GM19455 (cell line): ENCODE measurements at regions not wholly inside any gene's neighbourhood (a gene's known extent, or its start where the extent isn't known, plus 50 kb on each side); places are given as distances from the start of the nearest gene placed in this dataset.
"Not testable (repeated sequence)": the region's sequence is repeated elsewhere in the genome, so short reads cannot be mapped to it uniquely, and the experiment has no call there.

Experiments
- ATAC-seq: cut with Tn5 transposase; IDR thresholded peaks from one replicate; pipeline ENCODE4 v1.9.1; 2021; ENCODE audit not compliant: unreplicated experiment

GRCh38 chr2:83470928-83471327 lies 988.2 kb downstream of the SUCLG1 start:
- ATAC-seq: no peak

DNA sequence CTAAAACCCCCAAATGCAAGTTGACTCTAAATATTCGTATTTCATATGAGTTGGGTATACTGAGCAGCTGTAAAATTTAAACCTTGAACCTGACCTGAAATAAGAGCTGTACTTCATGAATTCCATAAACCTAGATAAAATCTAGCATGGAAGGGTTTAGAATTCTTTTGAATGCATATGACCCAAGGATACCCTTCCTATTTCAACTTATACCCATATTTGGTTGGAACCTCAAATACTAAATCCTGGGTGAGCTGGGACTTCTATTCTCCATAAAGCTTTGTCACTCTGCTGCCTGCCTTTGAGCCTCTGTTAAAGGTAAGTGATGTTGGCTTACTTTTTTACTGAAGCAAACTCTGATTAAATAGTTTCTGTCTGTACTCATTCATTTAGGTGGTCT lies 994.6 kb downstream of the SUCLG1 start:
- no peak for ATAC-seq

- no peak for ATAC-seq
Measured at GRCh38 chr2:83462881-83463280, 996.2 kb downstream of the SUCLG1 start.

- ATAC-seq: no peak
Measured at GRCh38 chr2:83461135-83461534, 997.9 kb downstream of the SUCLG1 start.

DNA sequence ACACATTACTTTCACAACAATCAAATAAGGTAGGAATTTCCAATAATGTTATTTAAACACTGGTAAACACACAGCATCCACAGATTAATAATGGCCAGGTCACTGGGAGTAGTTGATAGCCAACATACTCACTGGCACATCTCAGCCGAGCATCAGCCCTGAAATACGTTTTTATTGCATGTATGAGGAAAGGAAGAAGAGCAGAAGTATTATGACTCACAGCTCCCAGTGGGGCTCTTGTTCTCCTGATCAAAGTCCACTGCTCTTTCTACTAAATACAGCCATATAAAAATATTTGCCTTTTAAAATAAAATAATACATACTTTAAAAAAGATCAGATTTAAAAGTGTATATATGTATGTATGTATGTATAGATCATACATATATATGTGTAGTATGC lies 999.6 kb downstream of the SUCLG1 start:
- no peak for ATAC-seq

DNA sequence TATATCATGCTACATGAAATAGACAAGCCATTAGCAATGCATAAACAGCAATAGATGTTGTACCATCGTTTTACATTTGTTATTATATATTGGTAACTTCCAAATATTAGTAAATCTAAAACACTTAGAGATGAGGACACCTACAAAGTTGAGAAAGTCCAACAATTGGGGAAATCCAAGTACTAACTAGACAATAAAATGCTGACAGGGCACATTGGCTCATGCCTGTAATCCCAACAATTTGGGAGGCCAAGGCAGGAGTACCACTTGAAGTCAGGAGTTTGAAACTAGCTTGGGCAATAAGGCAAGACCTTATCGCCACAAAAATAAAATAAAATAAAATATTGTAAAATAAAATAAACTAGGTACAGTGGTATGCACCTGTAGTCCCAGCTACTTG lies 1023.1 kb downstream of the SUCLG1 start:
- ATAC-seq: no peak

DNA sequence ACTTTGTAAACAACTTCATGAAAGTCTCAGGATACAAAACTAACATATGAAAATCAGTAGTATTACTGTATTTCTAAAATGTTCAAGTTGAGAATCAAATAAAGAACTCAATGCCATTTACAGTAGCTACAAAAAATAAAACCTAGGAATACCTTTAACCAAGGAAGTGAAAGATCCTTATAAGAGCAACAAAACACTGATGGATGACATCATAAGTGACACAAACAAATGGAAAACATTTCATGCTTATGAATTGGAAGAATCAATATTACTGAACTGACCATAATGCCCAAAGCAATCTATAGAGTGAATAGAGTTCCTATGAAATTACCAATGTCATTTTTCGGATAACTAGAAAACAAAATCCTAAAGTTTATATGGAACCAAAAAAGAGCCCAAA lies 1038.1 kb downstream of the SUCLG1 start:
- ATAC-seq: no peak

- no peak for ATAC-seq
Measured at GRCh38 chr2:83394134-83394904, 1064.8 kb downstream of the SUCLG1 start.

GRCh38 chr2:83388804-83389203 lies 1070.3 kb downstream of the SUCLG1 start:
- no peak for ATAC-seq

DNA sequence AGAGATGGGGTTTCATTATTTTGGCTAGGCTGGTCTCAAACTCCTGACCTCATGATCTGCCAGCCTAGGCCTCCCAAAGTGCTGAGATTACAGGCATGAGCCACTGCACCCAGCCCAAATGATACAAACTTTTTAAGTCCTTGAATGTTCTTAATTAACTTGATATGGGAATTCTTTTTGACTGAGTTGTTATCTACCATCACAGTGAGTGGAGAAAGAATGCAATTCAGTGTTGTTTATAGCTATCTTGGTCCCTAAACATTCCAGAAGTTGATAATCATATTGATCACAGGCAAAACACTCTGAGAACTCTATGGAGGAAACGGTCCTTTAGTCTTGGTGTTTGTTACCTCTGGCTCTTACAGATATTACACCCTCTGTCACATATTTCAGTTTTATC lies 1072.5 kb downstream of the SUCLG1 start:
- ATAC-seq: no peak

DNA sequence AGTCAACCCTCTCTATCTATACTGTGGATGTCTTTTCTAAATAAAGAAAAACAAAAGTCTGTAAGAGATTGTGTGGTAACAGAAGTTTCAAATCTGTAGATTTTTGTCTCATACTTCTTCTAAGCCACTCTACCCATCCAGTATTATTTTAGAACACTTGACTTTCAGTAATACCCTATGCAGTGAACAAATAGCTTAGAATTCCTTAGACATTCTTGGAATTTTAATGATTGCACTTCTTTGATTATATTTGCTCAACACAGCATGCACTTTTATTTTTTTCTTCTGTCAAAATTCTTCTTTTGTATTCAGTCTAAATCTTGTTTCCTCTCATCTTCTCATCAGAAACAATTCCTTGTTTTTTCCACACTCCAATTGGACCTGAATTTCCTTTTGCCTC lies 1080.2 kb downstream of the SUCLG1 start:
- ATAC-seq: no peak

DNA sequence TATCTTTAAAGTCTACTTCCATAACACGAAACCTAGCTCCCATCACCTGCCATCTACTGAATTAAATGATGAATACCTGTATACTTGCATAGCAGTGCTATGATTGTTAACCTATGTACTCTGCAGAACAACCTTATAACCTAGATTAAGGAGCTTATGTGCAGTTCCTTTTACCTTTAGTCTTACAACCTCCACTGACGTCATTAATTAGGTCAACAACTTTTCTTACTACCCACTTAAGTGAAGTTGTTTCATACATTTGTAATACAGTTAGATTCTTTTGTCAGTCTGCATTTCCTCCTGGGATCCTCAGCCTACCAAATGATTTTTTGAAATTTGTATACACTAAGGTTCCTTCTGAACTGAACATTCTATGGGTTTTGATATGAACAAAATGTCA lies 1082.3 kb downstream of the SUCLG1 start:
- no peak for ATAC-seq

DNA sequence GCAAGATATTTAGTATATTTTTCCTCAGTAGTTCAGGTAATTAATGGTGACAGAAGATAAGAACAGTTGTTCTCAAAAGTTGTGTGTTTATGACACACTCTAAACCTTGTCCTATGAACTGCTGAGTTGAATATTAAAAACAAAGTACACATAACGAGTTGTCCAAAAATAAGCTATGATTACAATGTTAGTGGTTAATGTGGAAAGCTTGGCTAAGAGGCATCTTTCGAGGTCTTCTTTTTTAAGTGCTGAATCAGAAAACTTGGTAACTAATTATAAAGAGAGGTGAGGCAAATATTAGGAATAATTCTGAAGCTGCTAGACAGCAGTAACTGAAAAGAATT lies 1088.7 kb downstream of the SUCLG1 start:
- ATAC-seq: no peak

DNA sequence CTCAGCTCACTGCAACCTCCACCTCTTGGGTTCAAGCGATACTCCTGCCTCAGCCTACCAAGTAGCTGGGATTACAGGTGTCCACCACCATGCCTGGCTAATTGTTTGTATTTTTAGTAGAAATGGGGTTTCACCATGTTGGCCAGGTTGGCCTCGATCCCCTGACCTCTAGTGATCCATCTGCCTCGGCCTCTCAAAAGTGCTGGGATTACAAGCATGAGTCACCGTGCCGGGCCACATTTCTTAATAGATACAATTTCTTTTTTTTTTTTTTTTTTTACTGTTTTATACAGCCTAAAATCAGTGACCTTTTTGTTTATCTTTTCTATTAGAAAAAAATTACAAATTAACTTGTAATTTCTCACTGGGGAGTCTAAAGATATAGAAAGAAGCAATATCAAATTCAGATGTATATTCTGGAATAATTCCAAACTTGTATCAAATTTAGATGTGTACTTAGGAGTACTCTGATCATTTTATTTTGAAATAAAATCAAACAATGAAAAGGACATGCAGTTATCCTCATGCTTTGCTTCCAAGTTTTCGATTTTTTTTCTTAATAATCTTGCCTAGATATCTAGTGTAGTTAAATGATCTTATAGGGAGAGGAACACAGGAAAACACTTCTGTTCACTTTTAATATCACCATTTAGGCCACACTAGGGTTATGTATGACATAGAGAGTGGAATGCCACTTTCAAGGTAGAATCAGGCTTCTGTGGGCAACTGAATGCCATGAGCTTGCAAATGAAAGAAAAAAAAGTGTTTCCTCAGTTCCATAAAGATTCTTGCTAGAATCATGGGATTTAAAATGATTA lies 1089.3 kb downstream of the SUCLG1 start:
- no peak for ATAC-seq

- ATAC-seq: no peak
Measured at GRCh38 chr2:83368916-83369315, 1090.2 kb downstream of the SUCLG1 start.

DNA sequence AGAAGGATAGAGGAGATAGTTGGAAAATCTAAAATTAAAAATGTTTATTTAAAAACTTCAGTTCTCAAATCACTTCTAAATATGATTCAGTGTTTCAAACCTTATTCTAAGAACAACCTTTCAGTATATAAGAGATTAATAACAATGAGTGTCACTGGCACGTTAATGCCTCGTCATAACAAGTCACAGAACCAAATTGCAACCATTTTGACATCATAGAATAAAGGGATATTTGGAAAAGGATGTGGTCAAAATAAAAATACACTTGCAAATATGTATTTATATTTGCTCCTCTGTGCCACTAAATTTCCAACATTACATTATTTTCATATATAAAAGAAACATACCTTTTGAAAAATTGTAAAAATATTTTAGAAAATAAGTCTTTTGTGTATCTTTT lies 1090.6 kb downstream of the SUCLG1 start:
- ATAC-seq: no peak

DNA sequence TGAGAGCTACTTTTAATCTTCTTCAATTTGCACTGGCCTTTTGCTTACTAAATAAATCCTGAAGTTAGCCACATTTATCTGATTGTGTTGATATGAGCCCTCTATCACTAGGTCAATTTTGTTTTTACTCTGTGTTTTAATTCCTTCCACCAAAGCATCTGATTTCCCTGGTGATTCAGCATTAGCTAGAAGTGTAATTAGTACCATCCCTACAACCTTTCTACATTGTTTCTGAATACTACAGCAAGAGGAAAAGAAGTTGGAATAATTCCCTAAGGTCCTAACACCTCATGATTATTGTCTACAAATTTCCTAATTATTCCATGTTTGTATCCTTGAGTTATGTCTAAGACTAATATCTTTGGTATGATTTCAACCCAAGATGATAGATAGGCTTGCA lies 1093.6 kb downstream of the SUCLG1 start:
- no peak for ATAC-seq

- ATAC-seq: no peak
Measured at GRCh38 chr2:83364264-83364663, 1094.8 kb downstream of the SUCLG1 start.

DNA sequence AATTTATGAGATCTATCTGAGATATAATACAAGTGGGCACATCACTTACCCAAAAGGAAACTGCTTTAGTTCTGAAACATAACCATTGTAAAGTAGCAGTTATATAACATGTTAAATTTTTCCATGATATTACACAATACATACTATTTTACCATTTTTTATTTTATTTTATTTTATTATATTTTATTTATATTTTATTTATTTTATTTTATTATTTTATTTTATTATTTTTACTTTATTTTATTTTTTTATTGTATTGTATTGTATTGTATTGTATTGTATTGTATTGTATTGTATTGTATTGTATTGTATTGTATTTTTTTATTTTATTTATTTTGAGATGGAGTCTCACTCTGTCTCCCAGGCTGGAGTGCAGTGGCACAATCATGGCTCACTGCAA lies 1095.9 kb downstream of the SUCLG1 start:
- not testable (repeated sequence) for ATAC-seq

DNA sequence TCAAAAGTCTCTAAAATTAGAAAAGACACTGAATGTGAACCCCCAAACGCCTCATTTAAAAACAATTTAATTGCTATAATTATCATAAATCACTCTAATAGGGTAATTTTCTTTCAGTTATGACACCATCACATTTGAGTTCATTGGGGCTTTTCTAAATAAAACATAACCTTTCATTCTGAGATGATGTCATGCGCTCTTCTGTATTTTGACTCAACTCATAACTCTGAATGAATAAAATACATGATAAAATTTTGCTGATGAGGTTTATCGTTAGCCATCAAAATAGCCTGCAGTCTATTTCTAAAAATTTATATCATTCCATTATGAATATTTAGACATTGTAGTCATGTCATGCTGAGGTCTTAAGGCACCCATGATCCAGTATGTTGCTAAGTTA lies 1099.7 kb downstream of the SUCLG1 start:
- no peak for ATAC-seq

DNA sequence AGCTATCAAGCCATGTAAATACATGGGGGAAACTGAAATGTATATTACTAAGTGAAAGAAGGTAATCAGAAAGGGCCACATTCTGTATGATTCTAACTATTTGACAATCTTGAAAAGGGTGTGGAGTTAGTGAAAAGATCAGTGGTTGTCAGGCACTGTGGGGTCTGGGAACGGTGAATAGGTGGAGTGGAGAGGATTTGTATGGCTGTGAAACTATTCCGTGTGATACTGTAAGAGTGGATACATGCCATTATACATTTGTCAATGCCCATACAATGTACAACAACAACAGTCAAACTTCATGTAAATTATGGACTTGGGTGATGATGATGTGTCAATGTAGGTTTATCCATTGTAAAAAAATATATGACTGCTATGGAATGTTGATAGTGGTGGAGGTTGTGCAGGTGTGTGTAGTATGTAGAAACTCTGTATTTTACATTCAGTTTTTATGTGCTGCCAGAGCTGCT lies 1116.2 kb downstream of the SUCLG1 start:
- no peak for ATAC-seq

GRCh38 chr2:83340424-83340823 lies 1118.7 kb downstream of the SUCLG1 start:
- no peak for ATAC-seq
